Tibial artery (tissue), 4 donors: ENCODE measurements at regions not wholly inside any gene's neighbourhood (a gene's known extent, or its start where the extent isn't known, plus 50 kb on each side); places are given as distances from the start of the nearest gene placed in this dataset.

Experiments
- DNase-seq, 2 donors: peaks; one replicate each; pipeline ENCODE4 v3.0.0-alpha.2; 2019
- H3K27ac ChIP-seq, 2 donors: fragments of 200-600 bp; sonication (generic) in 1 of 2; 1 replicate in 1 of 2; 2 replicates in 1 of 2; pipeline ENCODE4 v1.5.1; 2018 to 2019; ENCODE audit warnings: mild to moderate bottlenecking in 1 of 2
- H3K27me3 ChIP-seq, 2 donors: fragments of 200-600 bp; sonication (generic) in 1 of 2; one replicate each; pipeline versions ENCODE4 v1.5.1 to v1.6.0; 2016 to 2019
- H3K36me3 ChIP-seq, 3 donors: fragments of 200-600 bp; sonication (generic) in 2 of 3; one replicate each; pipeline ENCODE4 v1.5.1; 2016 to 2019; ENCODE audit warnings: mild to moderate bottlenecking in 2 of 3
- H3K4me1 ChIP-seq, 4 donors: fragments of 200-600 bp; sonication (generic) in 2 of 4; 1 replicate in 3 of 4; 2 replicates in 1 of 4; pipeline ENCODE4 v1.5.1; 2016 to 2019
- H3K4me3 ChIP-seq, 2 donors: fragments of 200-600 bp; sonication (generic) in 1 of 2; 1 replicate in 1 of 2; 2 replicates in 1 of 2; pipeline ENCODE4 v1.5.1; 2018 to 2019; ENCODE audit warnings: mild to moderate bottlenecking in 2 of 2
- H3K9me3 ChIP-seq, 3 donors: fragments of 200-600 bp; sonication (generic) in 1 of 3; one replicate each; pipeline ENCODE4 v1.5.1; 2016 to 2019
- intact Hi-C: fragments of 100-400 bp; cut with DNase I; formaldehyde crosslinking; loops from one replicate; pipeline ENCODE4 v1.15.0; 2023; ENCODE audit warnings: low total_unique reads
- TF ChIP-seq, protein P1 (sequence below), 2 experiments: fragments of 200-600 bp in 1 of 2; fragments of 450-650 bp in 1 of 2; IDR thresholded peaks; one replicate each; pipeline ENCODE4 v1.5.1; 2017 to 2019; ENCODE audit warnings: antibody characterized with exemption in 2 of 2, mild to moderate bottlenecking in 1 of 2, moderate library complexity in 1 of 2

DNA sequence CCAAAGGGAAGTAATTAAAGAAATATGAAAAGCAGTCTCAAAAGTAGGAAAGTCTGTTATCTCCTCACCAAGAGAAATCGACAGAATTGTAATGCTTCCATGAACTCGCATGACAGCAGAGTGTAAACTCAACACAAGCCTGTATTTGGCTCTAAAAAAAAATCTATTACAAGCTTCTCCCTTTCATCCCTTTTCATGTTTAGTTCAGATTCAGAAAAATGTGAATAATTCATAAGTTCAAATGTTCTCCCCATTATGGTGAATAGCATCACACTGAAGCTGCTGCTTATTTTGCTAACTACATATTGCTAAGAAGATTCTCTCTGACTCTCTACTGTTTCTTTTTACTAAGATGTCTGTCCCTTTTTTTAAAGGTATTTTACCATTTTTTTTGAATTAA is 910.3 kb upstream of the MBL2 start:
- intact Hi-C loops, result no loop called here
- no peak overlapping the region for H3K27ac ChIP-seq
- no peaks in the 10 kb centered on the region for H3K9me3 ChIP-seq
- H3K36me3 ChIP-seq, result no peaks in the 10 kb centered on the region
- no peak for DNase-seq
- no peak overlapping the region for H3K4me3 ChIP-seq
- TF ChIP-seq, protein P1, sequence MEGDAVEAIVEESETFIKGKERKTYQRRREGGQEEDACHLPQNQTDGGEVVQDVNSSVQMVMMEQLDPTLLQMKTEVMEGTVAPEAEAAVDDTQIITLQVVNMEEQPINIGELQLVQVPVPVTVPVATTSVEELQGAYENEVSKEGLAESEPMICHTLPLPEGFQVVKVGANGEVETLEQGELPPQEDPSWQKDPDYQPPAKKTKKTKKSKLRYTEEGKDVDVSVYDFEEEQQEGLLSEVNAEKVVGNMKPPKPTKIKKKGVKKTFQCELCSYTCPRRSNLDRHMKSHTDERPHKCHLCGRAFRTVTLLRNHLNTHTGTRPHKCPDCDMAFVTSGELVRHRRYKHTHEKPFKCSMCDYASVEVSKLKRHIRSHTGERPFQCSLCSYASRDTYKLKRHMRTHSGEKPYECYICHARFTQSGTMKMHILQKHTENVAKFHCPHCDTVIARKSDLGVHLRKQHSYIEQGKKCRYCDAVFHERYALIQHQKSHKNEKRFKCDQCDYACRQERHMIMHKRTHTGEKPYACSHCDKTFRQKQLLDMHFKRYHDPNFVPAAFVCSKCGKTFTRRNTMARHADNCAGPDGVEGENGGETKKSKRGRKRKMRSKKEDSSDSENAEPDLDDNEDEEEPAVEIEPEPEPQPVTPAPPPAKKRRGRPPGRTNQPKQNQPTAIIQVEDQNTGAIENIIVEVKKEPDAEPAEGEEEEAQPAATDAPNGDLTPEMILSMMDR (IDR thresholded peaks at IDR 0.05), result no peak
- H3K27me3 ChIP-seq, result no peaks in the 10 kb centered on the region
- H3K4me1 ChIP-seq, result no peaks in the 10 kb centered on the region

DNA sequence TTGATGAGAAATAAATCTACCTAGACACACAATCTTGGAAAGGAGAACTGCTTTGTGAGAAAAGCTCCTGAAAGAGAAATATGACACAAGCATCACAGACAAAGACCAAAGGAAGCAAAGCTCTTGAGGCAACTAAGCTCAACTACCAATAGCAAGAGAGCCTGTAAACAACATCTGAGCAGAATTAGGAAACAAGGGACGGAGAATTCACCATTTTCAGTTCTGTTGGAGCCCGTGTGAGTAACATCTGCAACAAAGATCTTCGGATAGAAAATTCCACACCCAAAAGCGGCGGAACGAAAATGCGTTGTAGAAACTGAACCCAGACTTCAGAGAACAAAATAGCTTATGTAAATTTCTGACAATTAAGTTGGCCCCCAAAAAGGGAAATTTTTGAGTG is 909.9 kb upstream of the MBL2 start:
- Histone ChIP-seq H3K4me3 (no peak overlapping the region), H3K36me3 (no peaks in the 10 kb centered on the region), H3K27me3 (no peaks in the 10 kb centered on the region), H3K4me1 (no peaks in the 10 kb centered on the region), H3K27ac (no peak overlapping the region), H3K9me3 (no peaks in the 10 kb centered on the region)
- intact Hi-C loops, result no loop called here
- TF ChIP-seq, protein P1 (IDR thresholded peaks at IDR 0.05), result no peak
- no peak for DNase-seq

DNA sequence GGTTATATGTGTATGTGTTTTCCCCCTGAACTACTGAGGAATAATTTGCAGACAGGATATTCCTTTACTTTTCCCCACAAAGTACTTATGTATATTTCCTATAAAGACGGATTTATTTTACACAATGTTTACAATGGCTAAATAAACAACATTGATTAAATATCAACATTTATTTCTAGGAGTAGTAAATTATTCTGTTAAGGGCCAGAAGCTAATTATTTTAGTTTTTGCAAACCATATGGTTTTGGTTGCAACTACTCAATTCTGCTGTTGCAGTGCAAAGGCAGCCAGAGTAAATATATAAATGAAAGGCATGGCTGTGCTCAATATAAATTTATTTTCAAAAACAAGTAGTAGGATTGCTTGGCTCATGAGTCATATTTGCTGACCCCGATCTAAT is 907.1 kb upstream of the MBL2 start:
- H3K9me3 ChIP-seq, result no peaks in the 10 kb centered on the region
- no peak overlapping the region for H3K4me3 ChIP-seq
- TF ChIP-seq, protein P1 (IDR thresholded peaks at IDR 0.05), result no peak
- no peaks in the 10 kb centered on the region for H3K4me1 ChIP-seq
- intact Hi-C loops, result no loop called here
- no peak overlapping the region for H3K27ac ChIP-seq
- no peak for DNase-seq
- no peaks in the 10 kb centered on the region for H3K36me3 ChIP-seq
- no peaks in the 10 kb centered on the region for H3K27me3 ChIP-seq

DNA sequence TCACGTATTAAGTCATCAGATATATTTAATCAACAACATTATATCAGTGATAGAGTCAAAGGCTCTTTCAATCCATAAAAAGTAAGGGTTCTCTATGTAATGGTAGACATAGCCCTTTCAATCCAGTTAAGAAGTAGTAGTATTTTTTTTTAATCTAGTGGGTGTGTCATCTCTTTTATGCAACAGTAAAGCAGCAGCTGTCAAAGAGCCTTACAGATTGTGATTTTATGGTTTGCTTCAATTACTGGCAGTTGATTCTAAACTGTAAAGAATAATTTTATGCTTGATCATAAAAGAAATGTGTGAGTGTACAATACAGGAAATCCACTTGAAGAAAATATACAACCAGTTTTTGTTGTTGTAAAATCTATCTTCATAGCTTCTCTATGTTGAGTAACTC is 902.6 kb upstream of the MBL2 start:
- Histone ChIP-seq H3K27me3 (no peaks in the 10 kb centered on the region), H3K4me1 (no peaks in the 10 kb centered on the region), H3K36me3 (no peaks in the 10 kb centered on the region), H3K27ac (no peak overlapping the region), H3K9me3 (no peaks in the 10 kb centered on the region), H3K4me3 (no peak overlapping the region)
- intact Hi-C loops, result no loop called here
- no peak for DNase-seq
- TF ChIP-seq, protein P1 (IDR thresholded peaks at IDR 0.05), result no peak

DNA sequence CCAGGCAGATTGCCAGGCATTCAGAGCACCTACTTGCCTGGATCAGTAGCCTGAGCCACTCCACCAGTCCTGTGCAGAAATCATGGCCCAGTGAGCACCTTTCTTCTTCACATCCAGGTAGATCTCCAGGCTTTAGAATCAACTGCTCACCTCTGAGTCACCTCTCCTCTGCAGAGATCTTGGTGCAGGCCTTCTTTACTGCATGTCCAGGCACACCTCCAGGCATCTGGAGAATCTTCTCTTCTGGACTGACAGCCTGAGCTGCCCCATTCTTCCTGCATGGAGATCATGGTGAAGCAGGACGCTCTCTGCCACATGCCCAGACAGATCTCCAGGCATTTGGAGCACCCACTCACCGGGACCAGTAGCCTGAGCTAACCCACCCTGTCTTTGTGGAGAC is 894.5 kb upstream of the MBL2 start:
- TF ChIP-seq, protein P1 (IDR thresholded peaks at IDR 0.05), result no peak
- no peak for DNase-seq
- Histone ChIP-seq H3K27me3 (no peaks in the 10 kb centered on the region), H3K4me3 (no peak overlapping the region), H3K9me3 (peaks cover 0 to 4% (median 0%) of the 10 kb centered on the region in 3 donors), H3K27ac (no peak overlapping the region), H3K4me1 (no peaks in the 10 kb centered on the region), H3K36me3 (no peaks in the 10 kb centered on the region)
- intact Hi-C loops, result no loop called here
